ENCODE measurements at regions not wholly inside any gene's neighbourhood (a gene's known extent, or its start where the extent isn't known, plus 50 kb on each side); places are given as distances from the start of the nearest gene placed in this dataset.
A peak's percentile ranks its signal among the peaks of the same experiment; 100 is the strongest.

- Histone ChIP-seq H3K4me3 (ENCODE audit: low read length) (no peak overlapping the region), H3K27ac (ENCODE audit: low read depth, low read length) (no peak overlapping the region), H3K36me3 (ENCODE audit: control insufficient read depth, insufficient read depth, low read length) (no peaks in the 10 kb centered on the region), H3K4me1 (ENCODE audit: control insufficient read depth, insufficient read depth, low read length) (no peaks in the 10 kb centered on the region), H3K9ac (ENCODE audit: low read length) (no peak overlapping the region), H3K27me3 (ENCODE audit: control insufficient read depth, insufficient read depth, low read length) (no peaks in the 10 kb centered on the region)
Observed at GRCh38 chr12:92365836-92366235, 220.2 kb upstream of the BTG1 start.

- Histone ChIP-seq H3K27ac (ENCODE audit: low read depth, low read length) (no peak overlapping the region), H3K4me3 (ENCODE audit: low read length) (no peak overlapping the region), H3K36me3 (ENCODE audit: control insufficient read depth, insufficient read depth, low read length) (no peaks in the 10 kb centered on the region), H3K4me1 (ENCODE audit: control insufficient read depth, insufficient read depth, low read length) (no peaks in the 10 kb centered on the region), H3K27me3 (ENCODE audit: control insufficient read depth, insufficient read depth, low read length) (no peaks in the 10 kb centered on the region), H3K9ac (ENCODE audit: low read length) (no peak overlapping the region)
Observed at GRCh38 chr12:92365333-92365732, 219.7 kb upstream of the BTG1 start.

- Histone ChIP-seq H3K36me3 (ENCODE audit: control insufficient read depth, insufficient read depth, low read length) (no peaks in the 10 kb centered on the region), H3K27ac (ENCODE audit: low read depth, low read length) (peak overlapping the region; percentile 33), H3K27me3 (ENCODE audit: control insufficient read depth, insufficient read depth, low read length) (no peaks in the 10 kb centered on the region), H3K4me3 (ENCODE audit: low read length) (no peak overlapping the region), H3K4me1 (ENCODE audit: control insufficient read depth, insufficient read depth, low read length) (no peaks in the 10 kb centered on the region), H3K9ac (ENCODE audit: low read length) (no peak overlapping the region)
Observed at GRCh38 chr12:92363295-92364146, 217.9 kb upstream of the BTG1 start.

- no peak overlapping the region for H3K9ac ChIP-seq (ENCODE audit: low read length)
- H3K36me3 ChIP-seq (ENCODE audit: control insufficient read depth, insufficient read depth, low read length): no peaks in the 10 kb centered on the region
- no peak overlapping the region for H3K4me3 ChIP-seq (ENCODE audit: low read length)
- no peak overlapping the region for H3K27ac ChIP-seq (ENCODE audit: low read depth, low read length)
- H3K4me1 ChIP-seq (ENCODE audit: control insufficient read depth, insufficient read depth, low read length): no peaks in the 10 kb centered on the region
- no peaks in the 10 kb centered on the region for H3K27me3 ChIP-seq (ENCODE audit: control insufficient read depth, insufficient read depth, low read length)
Observed at GRCh38 chr12:92362785-92363184, 217.1 kb upstream of the BTG1 start.

GRCh38 chr12:92362126-92362525 is 216.5 kb upstream of the BTG1 start:
- no peak overlapping the region for H3K4me3 ChIP-seq (ENCODE audit: low read length)
- H3K27me3 ChIP-seq (ENCODE audit: control insufficient read depth, insufficient read depth, low read length): no peaks in the 10 kb centered on the region
- no peaks in the 10 kb centered on the region for H3K36me3 ChIP-seq (ENCODE audit: control insufficient read depth, insufficient read depth, low read length)
- no peak overlapping the region for H3K27ac ChIP-seq (ENCODE audit: low read depth, low read length)
- H3K4me1 ChIP-seq (ENCODE audit: control insufficient read depth, insufficient read depth, low read length): no peaks in the 10 kb centered on the region
- no peak overlapping the region for H3K9ac ChIP-seq (ENCODE audit: low read length)

- H3K4me3 ChIP-seq (ENCODE audit: low read length): no peak overlapping the region
- H3K27ac ChIP-seq (ENCODE audit: low read depth, low read length): no peak overlapping the region
- no peak overlapping the region for H3K9ac ChIP-seq (ENCODE audit: low read length)
- no peaks in the 10 kb centered on the region for H3K4me1 ChIP-seq (ENCODE audit: control insufficient read depth, insufficient read depth, low read length)
- no peaks in the 10 kb centered on the region for H3K27me3 ChIP-seq (ENCODE audit: control insufficient read depth, insufficient read depth, low read length)
- no peaks in the 10 kb centered on the region for H3K36me3 ChIP-seq (ENCODE audit: control insufficient read depth, insufficient read depth, low read length)
Observed at GRCh38 chr12:92360543-92360942, 214.9 kb upstream of the BTG1 start.

- H3K9ac ChIP-seq (ENCODE audit: low read length): no peak overlapping the region
- no peak overlapping the region for H3K27ac ChIP-seq (ENCODE audit: low read depth, low read length)
- H3K4me1 ChIP-seq (ENCODE audit: control insufficient read depth, insufficient read depth, low read length): no peaks in the 10 kb centered on the region
- no peaks in the 10 kb centered on the region for H3K36me3 ChIP-seq (ENCODE audit: control insufficient read depth, insufficient read depth, low read length)
- H3K4me3 ChIP-seq (ENCODE audit: low read length): no peak overlapping the region
- H3K27me3 ChIP-seq (ENCODE audit: control insufficient read depth, insufficient read depth, low read length): no peaks in the 10 kb centered on the region
Observed at GRCh38 chr12:92359581-92360209, 214.0 kb upstream of the BTG1 start.

GRCh38 chr12:92357584-92358261 is 212.1 kb upstream of the BTG1 start:
- H3K27ac ChIP-seq (ENCODE audit: low read depth, low read length): no peak overlapping the region
- H3K27me3 ChIP-seq (ENCODE audit: control insufficient read depth, insufficient read depth, low read length): no peaks in the 10 kb centered on the region
- no peaks in the 10 kb centered on the region for H3K36me3 ChIP-seq (ENCODE audit: control insufficient read depth, insufficient read depth, low read length)
- H3K9ac ChIP-seq (ENCODE audit: low read length): no peak overlapping the region
- no peaks in the 10 kb centered on the region for H3K4me1 ChIP-seq (ENCODE audit: control insufficient read depth, insufficient read depth, low read length)
- H3K4me3 ChIP-seq (ENCODE audit: low read length): no peak overlapping the region

- Histone ChIP-seq H3K4me3 (ENCODE audit: low read length) (no peak overlapping the region), H3K27me3 (ENCODE audit: control insufficient read depth, insufficient read depth, low read length) (no peaks in the 10 kb centered on the region), H3K27ac (ENCODE audit: low read depth, low read length) (no peak overlapping the region), H3K9ac (ENCODE audit: low read length) (no peak overlapping the region), H3K4me1 (ENCODE audit: control insufficient read depth, insufficient read depth, low read length) (no peaks in the 10 kb centered on the region), H3K36me3 (ENCODE audit: control insufficient read depth, insufficient read depth, low read length) (no peaks in the 10 kb centered on the region)
Observed at GRCh38 chr12:92356425-92356824, 210.8 kb upstream of the BTG1 start.

- no peaks in the 10 kb centered on the region for H3K36me3 ChIP-seq (ENCODE audit: control insufficient read depth, insufficient read depth, low read length)
- no peaks in the 10 kb centered on the region for H3K4me1 ChIP-seq (ENCODE audit: control insufficient read depth, insufficient read depth, low read length)
- H3K4me3 ChIP-seq (ENCODE audit: low read length): no peak overlapping the region
- H3K9ac ChIP-seq (ENCODE audit: low read length): no peak overlapping the region
- no peaks in the 10 kb centered on the region for H3K27me3 ChIP-seq (ENCODE audit: control insufficient read depth, insufficient read depth, low read length)
- no peak overlapping the region for H3K27ac ChIP-seq (ENCODE audit: low read depth, low read length)
Observed at GRCh38 chr12:92349635-92350034, 204.0 kb upstream of the BTG1 start.

GRCh38 chr12:92342574-92342973 is 196.9 kb upstream of the BTG1 start:
- Histone ChIP-seq H3K9ac (ENCODE audit: low read length) (no peak overlapping the region), H3K27ac (ENCODE audit: low read depth, low read length) (no peak overlapping the region), H3K4me3 (ENCODE audit: low read length) (no peak overlapping the region), H3K4me1 (ENCODE audit: control insufficient read depth, insufficient read depth, low read length) (no peaks in the 10 kb centered on the region), H3K27me3 (ENCODE audit: control insufficient read depth, insufficient read depth, low read length) (no peaks in the 10 kb centered on the region), H3K36me3 (ENCODE audit: control insufficient read depth, insufficient read depth, low read length) (no peaks in the 10 kb centered on the region)

- Histone ChIP-seq H3K27me3 (ENCODE audit: control insufficient read depth, insufficient read depth, low read length) (no peaks in the 10 kb centered on the region), H3K4me3 (ENCODE audit: low read length) (no peak overlapping the region), H3K36me3 (ENCODE audit: control insufficient read depth, insufficient read depth, low read length) (no peaks in the 10 kb centered on the region), H3K9ac (ENCODE audit: low read length) (no peak overlapping the region), H3K4me1 (ENCODE audit: control insufficient read depth, insufficient read depth, low read length) (no peaks in the 10 kb centered on the region), H3K27ac (ENCODE audit: low read depth, low read length) (no peak overlapping the region)
Observed at GRCh38 chr12:92341065-92341668, 195.5 kb upstream of the BTG1 start.

Data from rectal smooth muscle tissue (tissue), 1 donor.